Neural progenitor cell (in vitro differentiated cells): ENCODE measurements at regions not wholly inside any gene's neighbourhood (a gene's known extent, or its start where the extent isn't known, plus 50 kb on each side); places are given as distances from the start of the nearest gene placed in this dataset.

Experiments used
- CTCF ChIP-seq: fragments of 200-600 bp; sonication (generic); IDR thresholded peaks from 2 replicates; pipeline ENCODE4 v1.5.1; 2017; ENCODE audit warnings: antibody characterized with exemption, mild to moderate bottlenecking
- EZH2 ChIP-seq: fragments of 200-600 bp; sonication (generic); IDR thresholded peaks from 2 replicates; pipeline ENCODE4 v1.6.1; 2017; ENCODE audit warnings: antibody characterized with exemption, mild to moderate bottlenecking, moderate library complexity

- TF ChIP-seq CTCF: no peak
- TF ChIP-seq EZH2: no peak
These were observed 186.3 kb upstream of the ZKSCAN2 start for GRCh38 chr16:25443994-25444393.
